ENCODE measurements at regions not wholly inside any gene's neighbourhood (a gene's known extent, or its start where the extent isn't known, plus 50 kb on each side); places are given as distances from the start of the nearest gene placed in this dataset.

GRCh38 chr11:106156290-106156937 is 79.0 kb downstream of the AASDHPPT start:
- TF ChIP-seq POLR2A (IDR thresholded peaks at IDR 0.05) (no peak), POLR2AphosphoS5 (IDR thresholded peaks at IDR 0.05; ENCODE audit: insufficient read depth in 1 of 2, low read depth in 1 of 2) (peak; percentile 44 to 83), CTCF (IDR thresholded peaks at IDR 0.05) (peak in 2 of 3 experiments; percentile 2 to 59)

Measured in vagina (tissue), 2 donors.